ENCODE measurements at regions not wholly inside any gene's neighbourhood (a gene's known extent, or its start where the extent isn't known, plus 50 kb on each side); places are given as distances from the start of the nearest gene placed in this dataset.

GRCh38 chr13:34031610-34032009 is 213.7 kb downstream of the RFC3 start:
- TF ChIP-seq CTCF (IDR thresholded peaks at IDR 0.05; ENCODE audit: insufficient read depth, low read length), result no peak
- no peak for DNase-seq (ENCODE audit: low read depth)
- H3K4me3 ChIP-seq (ENCODE audit: low read depth, low read length), result no peak overlapping the region

DNA sequence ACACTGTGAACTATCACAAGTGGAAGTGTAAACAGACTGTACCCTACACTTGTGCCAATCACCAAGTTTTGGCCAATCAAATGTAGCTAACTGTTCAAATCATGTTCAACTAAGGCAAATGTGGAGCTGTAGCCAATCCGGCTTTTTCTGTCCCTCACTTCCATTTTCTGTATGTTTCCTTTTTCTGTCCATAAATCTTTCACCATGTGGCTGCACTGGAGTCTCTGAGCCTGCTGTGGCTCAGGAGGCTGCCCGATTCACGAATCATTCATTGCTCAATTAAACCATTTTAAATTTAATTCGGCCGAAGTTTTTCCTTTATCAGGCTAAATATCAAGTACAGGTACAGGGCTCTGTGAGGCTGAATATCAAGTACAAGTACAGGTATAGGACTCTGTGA is 216.5 kb downstream of the RFC3 start:
- TF ChIP-seq CTCF (IDR thresholded peaks at IDR 0.05; ENCODE audit: insufficient read depth, low read length), result no peak
- H3K4me3 ChIP-seq (ENCODE audit: low read depth, low read length), result no peak overlapping the region
- no peak for DNase-seq (ENCODE audit: low read depth)

- H3K4me3 ChIP-seq (ENCODE audit: low read depth, low read length), result no peak overlapping the region
- no peak for TF ChIP-seq CTCF (IDR thresholded peaks at IDR 0.05; ENCODE audit: insufficient read depth, low read length)
- no peak for DNase-seq (ENCODE audit: low read depth)
These were observed 217.2 kb downstream of the RFC3 start for GRCh38 chr13:34035178-34035577.

GRCh38 chr13:34035676-34036325 is 217.9 kb downstream of the RFC3 start:
- H3K4me3 ChIP-seq (ENCODE audit: low read depth, low read length), result no peak overlapping the region
- DNase-seq (ENCODE audit: low read depth), result no peak
- no peak for TF ChIP-seq CTCF (IDR thresholded peaks at IDR 0.05; ENCODE audit: insufficient read depth, low read length)

DNA sequence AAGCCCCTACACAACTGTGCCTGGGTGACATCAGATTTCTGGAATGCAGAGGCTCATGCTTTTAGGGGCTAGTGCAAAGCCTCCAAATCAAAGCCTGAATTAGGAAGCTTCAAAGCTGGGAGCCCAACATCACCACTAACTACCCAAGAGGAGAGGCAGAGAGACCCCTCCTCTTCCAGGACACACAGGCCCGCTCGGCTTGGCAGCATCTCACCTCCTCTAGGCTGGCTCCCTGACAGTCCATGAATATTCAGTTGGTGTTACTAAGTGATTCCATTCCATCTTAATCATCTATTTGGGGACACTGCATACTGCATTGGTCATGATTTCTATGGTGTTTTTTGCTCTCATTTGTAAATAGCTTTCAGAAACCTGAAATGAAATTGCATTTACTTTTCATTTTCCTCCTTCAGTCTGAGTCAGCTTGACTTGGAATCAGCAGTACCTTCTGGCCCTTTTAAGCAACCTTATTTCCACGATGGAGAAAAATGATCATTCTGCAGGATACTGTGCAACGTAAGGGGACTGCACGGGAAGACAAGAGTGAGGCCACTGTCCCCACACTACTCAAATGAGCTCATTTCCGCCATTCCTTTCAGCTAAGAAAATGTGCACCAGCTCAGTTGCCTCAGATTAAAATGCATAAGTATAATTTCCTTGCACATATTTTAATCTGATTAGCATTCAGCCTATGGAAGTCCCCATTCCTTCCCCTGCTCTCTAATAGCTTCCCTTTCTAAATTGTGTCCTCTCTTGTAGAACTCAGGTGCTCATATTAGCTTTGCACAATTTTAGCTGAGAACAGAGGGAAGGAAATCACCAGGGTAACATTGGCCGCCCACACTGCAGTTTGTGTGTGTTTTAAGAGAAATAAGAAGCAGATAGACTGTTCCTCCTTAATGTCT is 219.9 kb downstream of the RFC3 start:
- no peak for TF ChIP-seq CTCF (IDR thresholded peaks at IDR 0.05; ENCODE audit: insufficient read depth, low read length)
- no peak for DNase-seq (ENCODE audit: low read depth)
- H3K4me3 ChIP-seq (ENCODE audit: low read depth, low read length), result no peak overlapping the region

DNA sequence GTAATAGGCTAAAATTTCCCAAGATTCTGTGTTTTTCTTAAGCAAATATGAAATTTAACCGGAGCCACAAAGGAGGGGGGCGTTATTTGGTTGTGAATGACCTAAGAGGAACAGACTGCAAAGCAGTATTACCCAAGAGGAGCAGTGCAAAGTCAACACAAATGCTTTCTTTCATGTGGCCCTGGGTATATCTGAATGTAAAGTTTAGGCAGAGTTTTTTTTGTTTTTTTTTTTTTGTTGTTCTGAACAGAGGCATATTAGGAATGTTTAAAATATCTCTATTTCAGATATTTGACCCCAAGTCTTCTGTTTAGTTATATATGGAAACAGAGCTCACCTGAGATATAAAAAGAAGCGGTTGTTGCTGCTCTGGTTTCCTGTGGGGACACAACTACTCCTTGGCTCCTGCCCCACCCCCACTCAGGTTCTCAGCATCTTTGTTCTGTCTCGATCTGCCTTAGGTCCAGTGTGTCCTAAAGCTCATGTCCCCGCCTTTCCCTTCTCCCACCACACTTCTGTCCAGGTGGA is 220.7 kb downstream of the RFC3 start:
- no peak for TF ChIP-seq CTCF (IDR thresholded peaks at IDR 0.05; ENCODE audit: insufficient read depth, low read length)
- DNase-seq (ENCODE audit: low read depth), result no peak

More for the DNA sequence above, 220.7 kb downstream of the RFC3 start:
- no peak overlapping the region for H3K4me3 ChIP-seq (ENCODE audit: low read depth, low read length)
